ENCODE measurements at regions not wholly inside any gene's neighbourhood (a gene's known extent, or its start where the extent isn't known, plus 50 kb on each side); places are given as distances from the start of the nearest gene placed in this dataset.

- no peaks in the 10 kb centered on the region for H3K9me3 ChIP-seq
- 85% methylated on average over 24 of the region's 32 CpGs for WGBS
- no peak overlapping the region for H3K4me3 ChIP-seq
- intact Hi-C loops (cut with DNase I), result no loop called here
- peaks cover 0 to 23% (median 0%) of the 10 kb centered on the region in 4 donors for H3K27me3 ChIP-seq
- TF ChIP-seq POLR2A (IDR thresholded peaks at IDR 0.05; ENCODE audit: low read depth) (no peak), POLR2AphosphoS5 (IDR thresholded peaks at IDR 0.05) (no peak), CTCF (IDR thresholded peaks at IDR 0.05) (no peak), EP300 (IDR thresholded peaks at IDR 0.05) (no peak)
- DNase-seq (ENCODE audit: extremely low spot score), result no peak
- H3K36me3 ChIP-seq, result no peaks in the 10 kb centered on the region
- H3K4me1 ChIP-seq, result no peaks in the 10 kb centered on the region
- H3K27ac ChIP-seq (replicated peaks in 1 of 4), result no peak overlapping the region
Measured at GRCh38 chr10:131574707-131575430, 263.3 kb upstream of the TCERG1L start.

- no peak for DNase-seq (ENCODE audit: extremely low spot score)
- no peak for TF ChIP-seq CTCF (IDR thresholded peaks at IDR 0.05)
- no peak for TF ChIP-seq POLR2AphosphoS5 (IDR thresholded peaks at IDR 0.05)
- no peak for TF ChIP-seq POLR2A (IDR thresholded peaks at IDR 0.05; ENCODE audit: low read depth)
- no peak for TF ChIP-seq EP300 (IDR thresholded peaks at IDR 0.05)
- Histone ChIP-seq H3K27me3 (peaks cover 0 to 25% (median 0%) of the 10 kb centered on the region in 4 donors), H3K9me3 (no peaks in the 10 kb centered on the region), H3K27ac (replicated peaks in 1 of 4) (no peak overlapping the region), H3K4me1 (no peaks in the 10 kb centered on the region), H3K36me3 (no peaks in the 10 kb centered on the region), H3K4me3 (no peak overlapping the region)
- 85% methylated on average over 4 of the region's 4 CpGs for WGBS
- intact Hi-C loops (cut with DNase I), result no loop called here
Measured at GRCh38 chr10:131575877-131576276, 264.4 kb upstream of the TCERG1L start.

GRCh38 chr10:131576341-131577177, 265.0 kb upstream of the TCERG1L start:
- no peaks in the 10 kb centered on the region for H3K4me1 ChIP-seq
- no peak overlapping the region for H3K27ac ChIP-seq (replicated peaks in 1 of 4)
- TF ChIP-seq CTCF (IDR thresholded peaks at IDR 0.05), result no peak
- TF ChIP-seq POLR2AphosphoS5 (IDR thresholded peaks at IDR 0.05), result no peak
- no peak for TF ChIP-seq POLR2A (IDR thresholded peaks at IDR 0.05; ENCODE audit: low read depth)
- no peak for TF ChIP-seq EP300 (IDR thresholded peaks at IDR 0.05)
- peaks cover 0 to 25% (median 0%) of the 10 kb centered on the region in 4 donors for H3K27me3 ChIP-seq
- no peaks in the 10 kb centered on the region for H3K9me3 ChIP-seq
- 86% methylated on average over 24 of the region's 25 CpGs for WGBS
- H3K4me3 ChIP-seq, result no peak overlapping the region
- intact Hi-C loops (cut with DNase I), result no loop called here
- no peaks in the 10 kb centered on the region for H3K36me3 ChIP-seq
- no peak for DNase-seq (ENCODE audit: extremely low spot score)

- WGBS, result 73% methylated on average over 9 of the region's 9 CpGs
- no peaks in the 10 kb centered on the region for H3K36me3 ChIP-seq
- peaks cover 0 to 25% (median 0%) of the 10 kb centered on the region in 4 donors for H3K27me3 ChIP-seq
- H3K27ac ChIP-seq (replicated peaks in 1 of 4), result no peak overlapping the region
- H3K9me3 ChIP-seq, result no peaks in the 10 kb centered on the region
- no peaks in the 10 kb centered on the region for H3K4me1 ChIP-seq
- DNase-seq (ENCODE audit: extremely low spot score), result no peak
- no peak overlapping the region for H3K4me3 ChIP-seq
- intact Hi-C loops (cut with DNase I), result no loop called here
- TF ChIP-seq EP300 (IDR thresholded peaks at IDR 0.05) (no peak), POLR2A (IDR thresholded peaks at IDR 0.05; ENCODE audit: low read depth) (no peak), CTCF (IDR thresholded peaks at IDR 0.05) (no peak), POLR2AphosphoS5 (IDR thresholded peaks at IDR 0.05) (no peak)
Measured at GRCh38 chr10:131577178-131577555, 265.6 kb upstream of the TCERG1L start.
